T-helper 1 cell treated with Interleukin-12 subunit alpha and Interleukin-12 subunit beta and Interleukin-4 antibody, amounts not matched to agents 30 μg/mL and 1 μg/mL, for 36 hours (primary cell): ENCODE measurements at regions not wholly inside any gene's neighbourhood (a gene's known extent, or its start where the extent isn't known, plus 50 kb on each side); places are given as distances from the start of the nearest gene placed in this dataset.
"Not testable (repeated sequence)": the region's sequence is repeated elsewhere in the genome, so short reads cannot be mapped to it uniquely, and the experiment has no call there.

Experiments
- H3K27ac Mint-ChIP-seq: one replicate; pipeline ENCODE4 v1.8.0; 2021; ENCODE audit warnings: mild to moderate bottlenecking, mixed read lengths
- H3K27me3 Mint-ChIP-seq: one replicate; pipeline ENCODE4 v1.8.0; 2021; ENCODE audit warnings: low read depth, mixed read lengths
- H3K36me3 Mint-ChIP-seq: one replicate; pipeline ENCODE4 v1.8.0; 2021; ENCODE audit warnings: low read depth, mixed read lengths
- H3K4me1 Mint-ChIP-seq: one replicate; pipeline ENCODE4 v1.8.0; 2021; ENCODE audit warnings: low read depth, mixed read lengths
- H3K4me3 Mint-ChIP-seq: one replicate; pipeline ENCODE4 v1.8.0; 2021; ENCODE audit warnings: mild to moderate bottlenecking, moderate library complexity, mixed read lengths
- H3K9me3 Mint-ChIP-seq: one replicate; pipeline ENCODE4 v1.8.0; 2021; ENCODE audit warnings: mixed read lengths

DNA sequence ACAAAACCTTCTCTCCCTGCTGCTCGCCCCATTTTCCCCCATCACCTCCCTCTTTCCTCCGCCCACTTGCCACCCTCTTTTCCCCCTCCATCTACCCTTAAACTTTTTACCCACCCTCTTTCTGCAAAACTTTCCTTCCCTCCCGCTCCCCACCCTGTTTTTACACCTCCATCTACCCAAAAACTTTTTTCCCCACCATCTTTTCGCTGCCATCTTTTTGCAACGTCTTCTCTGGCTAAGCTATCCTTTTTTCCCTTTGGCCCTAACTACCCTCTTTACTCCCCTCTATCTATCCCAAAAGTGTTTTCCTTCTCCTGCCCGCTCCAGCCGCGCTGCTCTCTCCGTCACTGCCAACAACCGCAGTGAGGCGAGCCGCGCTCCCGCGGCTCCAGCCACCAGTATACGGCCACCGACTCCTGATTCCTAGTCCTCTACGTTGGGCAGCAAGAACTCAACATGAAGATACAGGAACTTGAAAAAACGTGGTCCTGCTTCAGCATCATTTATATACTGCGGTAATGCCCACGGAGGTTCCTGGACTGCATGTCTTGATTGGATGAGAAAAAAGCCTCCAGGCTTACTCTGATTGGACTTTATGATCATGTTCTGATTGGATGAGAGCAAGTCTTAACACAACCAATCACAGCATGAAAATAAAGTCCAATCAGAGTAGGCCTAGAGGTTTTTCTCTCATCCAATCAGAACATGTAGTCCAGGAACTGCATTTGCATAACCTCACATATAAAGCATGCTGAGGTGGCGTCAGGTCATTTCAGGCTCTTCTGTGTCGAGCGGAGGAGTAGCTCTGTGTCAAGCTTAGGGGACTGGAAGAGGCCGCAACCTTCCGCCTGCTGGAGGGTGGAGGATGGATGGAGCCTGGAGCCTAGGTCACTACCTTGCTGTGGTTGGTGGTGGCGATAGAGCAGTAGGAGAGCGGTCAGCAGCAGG is 79.9 kb upstream of the KCNJ18 start:
- H3K9me3 Mint-ChIP-seq, H3K4me1 Mint-ChIP-seq, H3K4me3 Mint-ChIP-seq, H3K36me3 Mint-ChIP-seq, H3K27ac Mint-ChIP-seq, H3K27me3 Mint-ChIP-seq: not testable (repeated sequence)

DNA sequence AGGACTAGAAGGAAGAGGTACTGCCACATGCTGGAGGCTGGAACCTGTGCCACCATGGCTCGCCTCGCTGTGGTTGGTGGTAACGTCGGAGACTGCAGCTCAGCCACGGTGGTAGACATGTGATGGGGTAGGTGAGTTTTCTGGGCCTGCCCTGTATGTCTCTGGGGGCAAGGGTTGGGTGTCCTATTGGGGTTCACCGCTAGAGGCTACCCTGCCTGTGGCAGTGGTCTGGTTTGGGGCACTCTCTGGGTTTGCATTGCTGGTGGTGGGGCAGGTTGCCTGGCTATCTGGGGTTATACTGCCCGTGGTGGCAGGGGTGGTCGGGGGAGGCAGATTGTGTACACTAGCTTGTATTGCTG is 79.3 kb upstream of the KCNJ18 start:
- Mint-ChIP-seq H3K27ac (no peak overlapping the region), H3K36me3 (no peaks in the 10 kb centered on the region), H3K9me3 (no peaks in the 10 kb centered on the region), H3K4me3 (no peak overlapping the region), H3K4me1 (no peaks in the 10 kb centered on the region), H3K27me3 (peaks cover 6% of the 10 kb centered on the region)

DNA sequence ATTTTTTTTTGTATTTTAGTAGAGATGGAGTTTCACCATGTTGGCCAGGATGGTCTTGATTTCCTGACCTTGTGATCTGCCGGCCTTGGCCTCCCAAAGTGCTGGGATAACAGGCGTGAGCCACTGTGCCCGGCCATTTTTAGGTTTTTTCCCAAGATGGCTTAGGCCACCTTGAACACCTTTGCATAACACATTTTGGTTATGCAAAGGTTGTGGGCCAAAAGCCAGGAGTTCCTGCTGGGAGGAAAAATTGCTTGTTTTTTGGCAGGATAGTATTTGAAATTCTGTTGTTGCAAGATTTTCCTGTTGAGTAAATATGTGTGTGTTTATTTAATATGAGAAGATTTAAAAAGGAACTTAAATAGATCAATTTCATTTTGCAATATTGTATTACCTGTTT is 65.3 kb upstream of the KCNJ18 start:
- not testable (repeated sequence) for H3K9me3 Mint-ChIP-seq, H3K27ac Mint-ChIP-seq, H3K27me3 Mint-ChIP-seq, H3K36me3 Mint-ChIP-seq, H3K4me1 Mint-ChIP-seq, H3K4me3 Mint-ChIP-seq
